B cell (primary cell): ENCODE measurements at regions not wholly inside any gene's neighbourhood (a gene's known extent, or its start where the extent isn't known, plus 50 kb on each side); places are given as distances from the start of the nearest gene placed in this dataset.

ENCODE experiments used
- EZH2 ChIP-seq: IDR thresholded peaks from 2 replicates; pipeline ENCODE4 v1.6.1; 2012; ENCODE audit warnings: borderline replicate concordance, low read depth, mild to moderate bottlenecking, moderate library complexity, low read length; ENCODE audit not compliant: insufficient read depth, poor library complexity, severe bottlenecking
- TF ChIP-seq, protein P1 (sequence below): fragments of 200-600 bp; IDR thresholded peaks from one replicate; pipeline ENCODE4 v1.8.0; 2022; ENCODE audit warnings: antibody characterized with exemption, mild to moderate bottlenecking

DNA sequence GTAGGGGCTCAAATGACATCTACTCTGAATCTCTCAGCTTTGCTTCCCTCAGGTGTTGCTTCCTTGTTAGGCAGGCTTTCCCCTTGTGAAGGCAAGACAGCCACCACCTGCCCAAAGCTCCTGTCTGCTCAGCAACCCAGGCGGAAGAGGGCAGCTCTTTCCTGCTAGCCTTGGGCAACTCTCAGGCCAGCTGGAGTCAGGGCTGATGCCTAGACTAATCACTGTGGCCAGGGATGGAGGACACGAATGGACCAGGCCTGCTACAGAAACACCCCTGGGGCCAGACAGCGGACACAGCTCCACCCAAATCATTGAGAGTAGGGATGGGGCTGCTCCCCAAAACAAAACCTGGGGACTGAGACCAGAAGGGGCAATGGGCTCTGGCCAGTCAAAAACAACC is 138.0 kb downstream of the MTX3 start:
- TF ChIP-seq, protein P1, sequence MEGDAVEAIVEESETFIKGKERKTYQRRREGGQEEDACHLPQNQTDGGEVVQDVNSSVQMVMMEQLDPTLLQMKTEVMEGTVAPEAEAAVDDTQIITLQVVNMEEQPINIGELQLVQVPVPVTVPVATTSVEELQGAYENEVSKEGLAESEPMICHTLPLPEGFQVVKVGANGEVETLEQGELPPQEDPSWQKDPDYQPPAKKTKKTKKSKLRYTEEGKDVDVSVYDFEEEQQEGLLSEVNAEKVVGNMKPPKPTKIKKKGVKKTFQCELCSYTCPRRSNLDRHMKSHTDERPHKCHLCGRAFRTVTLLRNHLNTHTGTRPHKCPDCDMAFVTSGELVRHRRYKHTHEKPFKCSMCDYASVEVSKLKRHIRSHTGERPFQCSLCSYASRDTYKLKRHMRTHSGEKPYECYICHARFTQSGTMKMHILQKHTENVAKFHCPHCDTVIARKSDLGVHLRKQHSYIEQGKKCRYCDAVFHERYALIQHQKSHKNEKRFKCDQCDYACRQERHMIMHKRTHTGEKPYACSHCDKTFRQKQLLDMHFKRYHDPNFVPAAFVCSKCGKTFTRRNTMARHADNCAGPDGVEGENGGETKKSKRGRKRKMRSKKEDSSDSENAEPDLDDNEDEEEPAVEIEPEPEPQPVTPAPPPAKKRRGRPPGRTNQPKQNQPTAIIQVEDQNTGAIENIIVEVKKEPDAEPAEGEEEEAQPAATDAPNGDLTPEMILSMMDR, result no peak
- TF ChIP-seq EZH2, result no peak
